Eye (tissue), 1 donor: ENCODE measurements at regions not wholly inside any gene's neighbourhood (a gene's known extent, or its start where the extent isn't known, plus 50 kb on each side); places are given as distances from the start of the nearest gene placed in this dataset.
A peak's percentile ranks its signal among the peaks of the same experiment; 100 is the strongest.
"Not testable (repeated sequence)": the region's sequence is repeated elsewhere in the genome, so short reads cannot be mapped to it uniquely, and the experiment has no call there.

ENCODE experiments used
- DNase-seq: peaks from one replicate; pipeline ENCODE4 v3.0.0-alpha.2; 2015

DNA sequence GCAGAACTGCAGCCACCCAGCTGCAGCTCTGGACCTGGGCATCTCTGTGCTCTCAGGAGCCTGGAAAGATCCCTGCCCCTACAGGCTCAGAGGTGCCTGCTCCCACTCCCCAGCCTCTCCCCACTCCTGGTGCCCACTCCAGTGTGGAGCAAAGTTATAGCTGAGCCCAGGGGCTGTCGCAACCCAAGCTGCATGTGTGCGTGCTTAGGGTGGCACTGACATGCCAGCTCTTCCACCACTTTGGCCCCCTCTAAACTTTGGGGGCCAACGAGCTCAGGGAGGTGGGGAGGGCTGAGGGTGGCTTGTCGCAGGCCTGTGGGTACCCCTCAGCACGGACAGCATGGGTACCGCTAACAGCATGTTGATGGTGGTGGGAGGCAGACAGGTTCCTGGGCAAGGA is 126.3 kb upstream of the FHL2 start:
- no peak for DNase-seq

- DNase-seq: no peak
Observed at GRCh38 chr2:105522645-105523044, 123.8 kb upstream of the FHL2 start.

DNA sequence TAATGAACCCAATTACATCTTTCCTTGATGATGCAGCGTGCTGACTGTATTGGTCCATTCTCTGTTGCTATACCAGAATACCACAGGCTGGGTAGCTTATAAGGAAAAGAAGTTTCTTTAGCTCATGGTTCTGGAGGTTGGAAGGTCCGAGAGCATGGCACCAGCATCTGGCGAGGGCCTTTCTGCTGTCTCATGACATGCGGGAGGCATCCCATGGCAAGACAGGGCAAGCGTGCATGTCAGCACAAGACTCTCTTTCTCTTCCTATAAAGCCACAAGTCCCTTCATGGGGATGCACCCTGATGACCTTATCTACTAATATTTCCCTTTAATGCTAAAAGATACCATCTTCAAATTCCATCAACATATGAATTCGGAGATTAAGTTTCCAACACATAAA is 122.8 kb upstream of the FHL2 start:
- DNase-seq: no peak

DNA sequence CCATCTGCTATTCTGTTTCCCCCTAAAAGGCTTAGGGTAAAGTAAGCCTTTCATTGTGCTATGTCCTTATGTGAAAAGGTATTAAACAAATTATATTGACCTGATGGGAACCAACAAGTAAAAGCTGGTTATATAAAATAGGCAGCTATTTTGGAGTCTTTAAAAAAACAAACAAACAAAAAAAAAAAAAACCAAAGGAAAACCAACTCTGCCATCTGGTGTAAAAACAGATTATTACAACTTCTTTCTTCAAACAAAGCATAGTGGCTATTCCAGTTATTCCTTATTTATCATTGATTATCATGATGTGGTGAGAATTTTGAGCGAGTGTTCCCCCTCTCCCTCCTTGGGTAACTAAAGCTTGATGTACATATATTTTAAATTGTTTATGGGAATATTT is 122.3 kb upstream of the FHL2 start:
- peak; percentile 80 for DNase-seq

GRCh38 chr2:105519516-105519915 is 120.7 kb upstream of the FHL2 start:
- no peak for DNase-seq

GRCh38 chr2:105518897-105519296 is 120.0 kb upstream of the FHL2 start:
- DNase-seq: no peak

GRCh38 chr2:105517814-105518705 is 119.2 kb upstream of the FHL2 start:
- peak; percentile 24 for DNase-seq

- no peak for DNase-seq
Observed at GRCh38 chr2:105515581-105516415, 116.9 kb upstream of the FHL2 start.

DNA sequence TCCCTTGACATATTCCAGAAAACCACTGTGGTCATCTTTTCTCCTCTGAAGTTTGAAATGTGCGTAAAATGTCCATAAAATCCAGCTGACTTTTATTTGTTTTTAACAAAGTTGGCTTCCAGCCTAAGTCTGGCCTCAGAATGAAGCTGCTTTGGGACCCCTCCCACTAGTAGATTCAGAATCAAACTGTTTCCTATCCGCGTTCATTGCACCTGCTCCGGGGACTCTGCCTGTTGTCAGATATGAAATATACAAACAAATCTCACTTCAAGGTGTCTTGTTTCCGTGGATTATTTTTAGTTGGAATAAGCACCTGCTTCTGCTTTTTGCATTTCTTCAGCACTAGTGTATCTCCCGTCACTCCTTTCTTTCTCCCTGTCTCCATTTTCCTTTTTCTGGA is 115.7 kb upstream of the FHL2 start:
- DNase-seq: no peak

- DNase-seq: no peak
Observed at GRCh38 chr2:105510761-105511528, 112.1 kb upstream of the FHL2 start.

- DNase-seq: no peak
Observed at GRCh38 chr2:105509269-105510086, 110.6 kb upstream of the FHL2 start.

DNA sequence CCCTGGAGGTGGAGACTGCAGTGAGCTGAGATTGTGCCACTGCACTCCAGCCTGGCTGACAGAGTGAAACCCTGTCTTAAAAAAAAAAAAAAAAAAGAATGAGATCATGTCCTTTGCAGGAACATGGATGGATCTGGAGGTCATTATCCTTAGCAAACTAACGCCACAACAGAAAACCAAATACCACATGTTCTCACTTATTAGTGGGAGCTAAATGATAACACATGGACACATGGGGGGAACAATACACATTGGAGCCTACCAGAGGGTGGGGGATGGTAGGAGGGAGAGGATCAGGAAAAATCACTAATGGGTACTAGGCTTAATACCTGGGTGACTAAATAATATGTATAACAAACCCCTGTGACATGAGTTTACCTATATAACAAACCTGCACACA is 108.0 kb upstream of the FHL2 start:
- DNase-seq: not testable (repeated sequence)

DNA sequence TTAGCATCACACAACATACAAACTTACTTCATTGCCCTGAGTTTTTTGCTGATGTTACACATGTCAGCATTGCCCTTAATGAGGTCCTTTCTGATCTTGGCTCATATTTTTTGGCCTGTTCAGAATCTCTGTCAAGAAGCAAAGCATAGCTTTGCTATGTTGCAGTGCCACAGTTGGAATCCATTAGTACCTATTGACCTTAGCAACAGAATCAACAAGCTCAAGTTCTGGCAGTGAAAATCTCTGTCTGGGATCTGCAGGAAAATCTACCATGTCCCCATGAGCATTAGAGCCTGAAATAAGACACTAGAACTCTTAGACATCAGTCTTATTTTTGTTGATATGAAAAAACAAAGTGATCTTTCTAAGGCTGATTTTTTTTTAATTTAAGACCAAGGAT is 105.6 kb upstream of the FHL2 start:
- DNase-seq: no peak

GRCh38 chr2:105502625-105503334 is 103.9 kb upstream of the FHL2 start:
- no peak for DNase-seq

GRCh38 chr2:105498281-105498846 is 99.5 kb upstream of the FHL2 start:
- DNase-seq: no peak

GRCh38 chr2:105497094-105497493 is 98.2 kb upstream of the FHL2 start:
- DNase-seq: no peak

DNA sequence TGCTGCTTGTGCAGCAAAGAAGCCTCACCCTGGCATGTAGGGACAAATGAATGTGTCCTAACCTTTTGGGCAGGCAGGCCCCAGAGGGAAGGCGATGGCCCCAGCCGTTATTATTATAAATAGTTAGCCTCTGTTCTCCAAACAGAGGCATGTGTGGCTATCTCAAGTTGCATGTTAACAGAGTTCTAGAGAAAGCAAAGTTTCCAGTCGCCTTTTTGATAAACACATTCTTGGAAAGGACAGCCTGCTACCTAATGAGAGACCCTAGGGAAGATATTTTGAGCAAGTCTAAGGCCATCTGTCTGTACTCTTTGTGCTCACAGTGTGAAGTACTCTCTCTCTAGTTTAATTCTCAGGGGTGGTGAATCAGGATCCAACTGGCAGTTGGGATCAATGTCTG is 97.4 kb upstream of the FHL2 start:
- no peak for DNase-seq

DNA sequence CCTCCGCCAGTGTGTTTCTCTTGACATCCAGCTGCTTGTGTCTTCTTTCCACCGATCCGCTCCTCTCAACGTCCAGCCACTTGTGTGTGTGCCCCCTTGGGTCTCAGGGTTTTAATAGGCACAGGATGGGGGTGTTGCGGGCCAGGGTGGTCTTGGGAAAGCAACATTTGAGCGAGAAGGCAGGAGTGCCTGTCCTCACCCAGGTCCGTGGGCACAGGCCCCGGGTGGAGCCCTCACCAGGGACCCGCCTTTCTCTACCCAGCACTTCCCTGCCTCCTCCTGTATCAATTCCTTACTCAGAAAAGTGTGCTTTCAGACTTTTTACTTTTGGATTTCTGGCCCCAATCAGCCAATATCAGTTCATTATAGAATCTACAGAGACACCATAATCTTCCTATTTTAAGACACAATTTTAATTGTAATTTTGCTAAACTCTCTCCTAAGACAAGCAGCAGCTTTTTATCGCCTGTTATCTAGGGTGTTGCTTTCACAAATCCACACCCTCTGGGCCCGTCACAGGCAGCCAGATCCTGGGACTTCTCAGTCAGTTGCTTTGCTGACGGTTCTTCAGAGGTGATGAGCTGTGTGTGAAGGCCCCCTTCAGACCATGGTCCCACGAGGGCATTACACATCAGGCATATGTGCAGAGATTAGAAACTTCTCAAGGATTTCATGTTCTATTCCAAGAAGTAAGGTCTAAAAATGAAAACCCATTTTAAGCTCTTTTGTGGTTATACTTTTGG is 96.0 kb upstream of the FHL2 start:
- no peak for DNase-seq

GRCh38 chr2:105490956-105491355 is 92.1 kb upstream of the FHL2 start:
- no peak for DNase-seq

DNA sequence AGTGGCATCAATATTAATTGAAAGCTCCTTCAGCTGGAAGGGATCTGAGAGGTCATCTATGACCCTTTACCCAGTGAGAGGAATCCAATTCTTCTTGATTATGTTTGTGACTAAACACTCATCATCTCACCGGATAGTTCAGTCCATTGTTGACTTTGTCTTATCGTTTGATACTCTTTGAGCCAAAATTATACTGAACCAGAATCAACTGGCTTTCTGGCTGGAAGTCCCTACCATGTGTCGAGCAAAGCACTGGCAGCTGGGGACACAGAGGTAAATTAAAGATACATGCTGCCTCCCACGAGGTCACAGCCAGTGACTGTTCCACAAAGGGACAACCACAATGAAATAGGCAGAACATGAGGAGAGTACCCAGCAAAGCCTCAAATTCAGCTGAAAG is 91.4 kb upstream of the FHL2 start:
- DNase-seq: peak; percentile 46
